Activated naive CD4-positive, alpha-beta T cell treated with anti-CD3 and anti-CD28 coated beads, Interleukin-2, amount 50 U/mL, for 72 hours (primary cell): ENCODE measurements at regions not wholly inside any gene's neighbourhood (a gene's known extent, or its start where the extent isn't known, plus 50 kb on each side); places are given as distances from the start of the nearest gene placed in this dataset.

ENCODE experiments used
- ATAC-seq, 2 donors: fragments of 150-1000 bp; cut with Tn5 transposase; 2 replicates each; pipeline ENCODE4 v1.10.0; 2021; ENCODE audit warnings: mild to moderate bottlenecking in 2 of 2, moderate library complexity in 2 of 2
- DNase-seq, 2 donors: peaks; one replicate each; pipeline ENCODE4 v3.0.0; 2021 to 2022; ENCODE audit warnings: low spot score in 2 of 2
- H3K27ac Mint-ChIP-seq, 2 donors: one replicate each; pipeline ENCODE4 v1.8.0; 2022; ENCODE audit warnings: mild to moderate bottlenecking in 2 of 2, mixed read lengths in 2 of 2
- H3K36me3 Mint-ChIP-seq, 2 donors: one replicate each; pipeline ENCODE4 v1.8.0; 2022; ENCODE audit warnings: mixed read lengths in 2 of 2
- H3K9me3 Mint-ChIP-seq, 2 donors: one replicate each; pipeline ENCODE4 v1.8.0; 2022; ENCODE audit warnings: mixed read lengths in 2 of 2

- Mint-ChIP-seq H3K36me3 (no peaks in the 10 kb centered on the region), H3K27ac (no peak overlapping the region), H3K9me3 (peaks cover 0 to 22% of the 10 kb centered on the region in 2 donors)
- DNase-seq, result no peak
- ATAC-seq, result no peak
Measured at GRCh38 chr2:106736221-106736620, 149.7 kb downstream of the ST6GAL2 start.

- no peak for DNase-seq
- ATAC-seq, result no peak
- Mint-ChIP-seq H3K27ac (no peak overlapping the region), H3K9me3 (no peaks in the 10 kb centered on the region), H3K36me3 (no peaks in the 10 kb centered on the region)
Measured at GRCh38 chr2:106745468-106745867, 140.5 kb downstream of the ST6GAL2 start.

GRCh38 chr2:106749823-106750222 lies 136.1 kb downstream of the ST6GAL2 start:
- no peak overlapping the region for H3K27ac Mint-ChIP-seq
- no peak for DNase-seq
- H3K9me3 Mint-ChIP-seq, result no peaks in the 10 kb centered on the region
- H3K36me3 Mint-ChIP-seq, result no peaks in the 10 kb centered on the region
- ATAC-seq, result no peak
